GM18511 (cell line): ENCODE measurements at regions not wholly inside any gene's neighbourhood (a gene's known extent, or its start where the extent isn't known, plus 50 kb on each side); places are given as distances from the start of the nearest gene placed in this dataset.
"Not testable (repeated sequence)": the region's sequence is repeated elsewhere in the genome, so short reads cannot be mapped to it uniquely, and the experiment has no call there.

ENCODE experiments used
- ATAC-seq: cut with Tn5 transposase; IDR thresholded peaks from one replicate; pipeline ENCODE4 v1.9.1; 2021; ENCODE audit warnings: mild to moderate bottlenecking, moderate library complexity; ENCODE audit not compliant: unreplicated experiment

GRCh38 chr6:79431537-79431933, 105.7 kb downstream of the LCA5 start:
- no peak for ATAC-seq

- no peak for ATAC-seq
Measured at GRCh38 chr6:79430913-79431536, 106.2 kb downstream of the LCA5 start.

GRCh38 chr6:79427721-79428120, 109.5 kb downstream of the LCA5 start:
- ATAC-seq = no peak

- ATAC-seq = no peak
Measured at GRCh38 chr6:79426625-79427278, 110.5 kb downstream of the LCA5 start.

GRCh38 chr6:79425589-79426311, 111.5 kb downstream of the LCA5 start:
- ATAC-seq = no peak

- no peak for ATAC-seq
Measured at GRCh38 chr6:79423216-79423615, 114.0 kb downstream of the LCA5 start.

- ATAC-seq = no peak
Measured at GRCh38 chr6:79422666-79423065, 114.6 kb downstream of the LCA5 start.

- peak; percentile 84 for ATAC-seq
Measured at GRCh38 chr6:79421707-79422484, 115.3 kb downstream of the LCA5 start.

GRCh38 chr6:79421001-79421411, 116.2 kb downstream of the LCA5 start:
- ATAC-seq = no peak

GRCh38 chr6:79420054-79420453, 117.2 kb downstream of the LCA5 start:
- ATAC-seq = peak; percentile 55

- no peak for ATAC-seq
Measured at GRCh38 chr6:79416931-79417330, 120.3 kb downstream of the LCA5 start.

- no peak for ATAC-seq
Measured at GRCh38 chr6:79413562-79414002, 123.6 kb downstream of the LCA5 start.

GRCh38 chr6:79410806-79411205, 126.4 kb downstream of the LCA5 start:
- ATAC-seq = no peak

GRCh38 chr6:79408256-79408974, 128.8 kb downstream of the LCA5 start:
- ATAC-seq = no peak

GRCh38 chr6:79404677-79405076, 132.6 kb downstream of the LCA5 start:
- no peak for ATAC-seq

- no peak for ATAC-seq
Measured at GRCh38 chr6:79404261-79404660, 133.0 kb downstream of the LCA5 start.

- ATAC-seq = no peak
Measured at GRCh38 chr6:79403563-79403962, 133.7 kb downstream of the LCA5 start.

GRCh38 chr6:79403086-79403485, 134.1 kb downstream of the LCA5 start:
- no peak for ATAC-seq

GRCh38 chr6:79399499-79399898, 137.7 kb downstream of the LCA5 start:
- ATAC-seq = no peak

- not testable (repeated sequence) for ATAC-seq
Measured at GRCh38 chr6:79398617-79399016, 138.6 kb downstream of the LCA5 start.

- no peak for ATAC-seq
Measured at GRCh38 chr6:79396625-79397024, 140.6 kb downstream of the LCA5 start.
